HCT116 (cell line): ENCODE measurements at regions not wholly inside any gene's neighbourhood (a gene's known extent, or its start where the extent isn't known, plus 50 kb on each side); places are given as distances from the start of the nearest gene placed in this dataset.

ENCODE experiments used
- SIN3A ChIP-seq: IDR thresholded peaks from 2 replicates; pipeline ENCODE4 v1.6.1; 2012; ENCODE audit warnings: low read depth
- YY1 ChIP-seq: IDR thresholded peaks from 2 replicates; pipeline ENCODE4 v1.6.1; 2011; ENCODE audit warnings: low read length, low read depth, moderate library complexity, mild to moderate bottlenecking; ENCODE audit not compliant: insufficient replicate concordance; ENCODE audit errors: extremely low read depth
- TF ChIP-seq, protein P1 (sequence below), 3 experiments: fragments of 200-600 bp in 1 of 3; sonication (generic) in 1 of 3; IDR thresholded peaks in 2 of 3; conservative IDR thresholded peaks in 1 of 3; 2 replicates each; pipeline ENCODE4 v1.5.1; 2012 to 2017; ENCODE audit warnings: low read depth in 2 of 3, low read length in 2 of 3, antibody characterized with exemption in 1 of 3, borderline replicate concordance in 1 of 3, control low read depth in 1 of 3, mild to moderate bottlenecking in 1 of 3, mixed read lengths in 1 of 3, mixed run types in 1 of 3, moderate library complexity in 1 of 3; ENCODE audit not compliant: insufficient read depth in 1 of 3
- TF ChIP-seq, protein P2 (sequence below): IDR thresholded peaks from 2 replicates; pipeline ENCODE4 v1.6.1; 2012; ENCODE audit warnings: low read depth

DNA sequence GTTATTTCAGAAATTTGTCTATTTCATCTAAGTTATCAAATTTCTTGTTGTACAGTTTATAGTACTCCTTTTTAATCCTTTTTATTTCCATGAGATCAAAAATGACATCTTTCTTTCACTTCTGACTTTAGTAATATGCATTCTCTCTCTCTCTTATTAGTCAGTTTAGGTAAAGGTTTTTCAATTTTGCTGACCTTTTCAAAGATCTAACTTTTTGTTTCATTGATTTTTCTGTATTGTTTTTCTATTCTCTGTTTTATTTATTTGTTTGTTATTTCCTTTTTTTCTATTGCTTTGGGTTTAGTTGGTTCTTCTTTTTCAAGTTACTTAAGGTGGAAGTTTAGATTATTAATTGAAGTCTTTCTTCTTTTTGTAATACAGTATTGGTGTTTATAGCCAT lies 294.2 kb downstream of the CCDC85A start:
- TF ChIP-seq SIN3A = no peak
- TF ChIP-seq, protein P1, sequence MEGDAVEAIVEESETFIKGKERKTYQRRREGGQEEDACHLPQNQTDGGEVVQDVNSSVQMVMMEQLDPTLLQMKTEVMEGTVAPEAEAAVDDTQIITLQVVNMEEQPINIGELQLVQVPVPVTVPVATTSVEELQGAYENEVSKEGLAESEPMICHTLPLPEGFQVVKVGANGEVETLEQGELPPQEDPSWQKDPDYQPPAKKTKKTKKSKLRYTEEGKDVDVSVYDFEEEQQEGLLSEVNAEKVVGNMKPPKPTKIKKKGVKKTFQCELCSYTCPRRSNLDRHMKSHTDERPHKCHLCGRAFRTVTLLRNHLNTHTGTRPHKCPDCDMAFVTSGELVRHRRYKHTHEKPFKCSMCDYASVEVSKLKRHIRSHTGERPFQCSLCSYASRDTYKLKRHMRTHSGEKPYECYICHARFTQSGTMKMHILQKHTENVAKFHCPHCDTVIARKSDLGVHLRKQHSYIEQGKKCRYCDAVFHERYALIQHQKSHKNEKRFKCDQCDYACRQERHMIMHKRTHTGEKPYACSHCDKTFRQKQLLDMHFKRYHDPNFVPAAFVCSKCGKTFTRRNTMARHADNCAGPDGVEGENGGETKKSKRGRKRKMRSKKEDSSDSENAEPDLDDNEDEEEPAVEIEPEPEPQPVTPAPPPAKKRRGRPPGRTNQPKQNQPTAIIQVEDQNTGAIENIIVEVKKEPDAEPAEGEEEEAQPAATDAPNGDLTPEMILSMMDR (IDR thresholded peaks at IDR 0.05 in 2 of 3, conservative IDR thresholded peaks at IDR 0.05 in 1 of 3; ENCODE audit: borderline replicate concordance in 1 of 3, insufficient read depth in 1 of 3, low read depth in 2 of 3, low read length in 2 of 3) = no peak
- TF ChIP-seq YY1 = no peak
- TF ChIP-seq, protein P2, sequence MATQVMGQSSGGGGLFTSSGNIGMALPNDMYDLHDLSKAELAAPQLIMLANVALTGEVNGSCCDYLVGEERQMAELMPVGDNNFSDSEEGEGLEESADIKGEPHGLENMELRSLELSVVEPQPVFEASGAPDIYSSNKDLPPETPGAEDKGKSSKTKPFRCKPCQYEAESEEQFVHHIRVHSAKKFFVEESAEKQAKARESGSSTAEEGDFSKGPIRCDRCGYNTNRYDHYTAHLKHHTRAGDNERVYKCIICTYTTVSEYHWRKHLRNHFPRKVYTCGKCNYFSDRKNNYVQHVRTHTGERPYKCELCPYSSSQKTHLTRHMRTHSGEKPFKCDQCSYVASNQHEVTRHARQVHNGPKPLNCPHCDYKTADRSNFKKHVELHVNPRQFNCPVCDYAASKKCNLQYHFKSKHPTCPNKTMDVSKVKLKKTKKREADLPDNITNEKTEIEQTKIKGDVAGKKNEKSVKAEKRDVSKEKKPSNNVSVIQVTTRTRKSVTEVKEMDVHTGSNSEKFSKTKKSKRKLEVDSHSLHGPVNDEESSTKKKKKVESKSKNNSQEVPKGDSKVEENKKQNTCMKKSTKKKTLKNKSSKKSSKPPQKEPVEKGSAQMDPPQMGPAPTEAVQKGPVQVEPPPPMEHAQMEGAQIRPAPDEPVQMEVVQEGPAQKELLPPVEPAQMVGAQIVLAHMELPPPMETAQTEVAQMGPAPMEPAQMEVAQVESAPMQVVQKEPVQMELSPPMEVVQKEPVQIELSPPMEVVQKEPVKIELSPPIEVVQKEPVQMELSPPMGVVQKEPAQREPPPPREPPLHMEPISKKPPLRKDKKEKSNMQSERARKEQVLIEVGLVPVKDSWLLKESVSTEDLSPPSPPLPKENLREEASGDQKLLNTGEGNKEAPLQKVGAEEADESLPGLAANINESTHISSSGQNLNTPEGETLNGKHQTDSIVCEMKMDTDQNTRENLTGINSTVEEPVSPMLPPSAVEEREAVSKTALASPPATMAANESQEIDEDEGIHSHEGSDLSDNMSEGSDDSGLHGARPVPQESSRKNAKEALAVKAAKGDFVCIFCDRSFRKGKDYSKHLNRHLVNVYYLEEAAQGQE = no peak
